Vagina (tissue), 2 donors: ENCODE measurements at regions not wholly inside any gene's neighbourhood (a gene's known extent, or its start where the extent isn't known, plus 50 kb on each side); places are given as distances from the start of the nearest gene placed in this dataset.

ENCODE experiments used
- CTCF ChIP-seq, 3 experiments: fragments of 450-650 bp in 2 of 3; fragments of 200-600 bp in 1 of 3; sonication (generic) in 1 of 3; IDR thresholded peaks; one replicate each; pipeline ENCODE4 v1.5.1; 2017 to 2019; ENCODE audit warnings: antibody characterized with exemption in 3 of 3, mild to moderate bottlenecking in 2 of 3, moderate library complexity in 2 of 3
- POLR2A ChIP-seq, 2 donors: fragments of 450-650 bp; IDR thresholded peaks; one replicate each; pipeline ENCODE4 v1.6.1; 2017; ENCODE audit warnings: antibody characterized with exemption in 2 of 2, mild to moderate bottlenecking in 2 of 2, moderate library complexity in 2 of 2

GRCh38 chr6:76633259-76633658, 560.8 kb upstream of the IMPG1 start:
- TF ChIP-seq POLR2A (IDR thresholded peaks at IDR 0.05) (no peak), CTCF (IDR thresholded peaks at IDR 0.05) (no peak)
